SKM-1 (cell line): ENCODE measurements at regions not wholly inside any gene's neighbourhood (a gene's known extent, or its start where the extent isn't known, plus 50 kb on each side); places are given as distances from the start of the nearest gene placed in this dataset.

ENCODE experiments used
- DNase-seq: peaks from one replicate; lab custom pipeline; 2025; ENCODE audit not compliant: unreplicated experiment; lab: John Stamatoyannopoulos, UW

GRCh38 chr4:38582445-38582844 lies 81.6 kb upstream of the KLF3 start:
- DNase-seq, result no peak

DNA sequence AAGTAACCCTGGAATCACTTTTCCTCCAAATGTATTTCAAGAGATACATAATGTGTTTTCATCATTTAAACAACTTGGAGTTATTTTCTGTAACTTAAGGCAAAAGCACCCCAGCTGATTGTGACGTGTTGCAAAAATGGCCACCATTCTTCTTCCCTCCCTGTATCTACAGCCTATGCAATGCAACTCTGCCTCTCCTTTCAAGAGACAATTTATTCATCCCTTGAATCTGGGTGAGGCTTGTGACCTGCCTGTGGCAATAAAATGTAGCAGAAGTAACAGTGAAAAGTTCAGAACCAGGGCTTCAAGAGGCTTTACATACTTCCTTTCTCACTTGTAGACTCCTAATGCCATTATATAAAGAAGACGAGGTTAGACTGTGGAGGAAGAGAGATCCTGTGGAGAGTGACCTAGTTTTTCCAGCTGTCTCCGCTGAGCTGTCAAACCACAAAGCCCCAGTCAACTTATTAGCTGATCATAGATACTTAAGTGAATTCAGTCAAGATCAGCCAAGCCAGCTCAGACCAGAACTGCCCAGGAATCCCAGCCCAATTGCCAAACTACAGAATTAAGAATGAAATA lies 81.0 kb upstream of the KLF3 start:
- no peak for DNase-seq

- DNase-seq, result no peak
These were observed 78.1 kb upstream of the KLF3 start for GRCh38 chr4:38585871-38586270.

DNA sequence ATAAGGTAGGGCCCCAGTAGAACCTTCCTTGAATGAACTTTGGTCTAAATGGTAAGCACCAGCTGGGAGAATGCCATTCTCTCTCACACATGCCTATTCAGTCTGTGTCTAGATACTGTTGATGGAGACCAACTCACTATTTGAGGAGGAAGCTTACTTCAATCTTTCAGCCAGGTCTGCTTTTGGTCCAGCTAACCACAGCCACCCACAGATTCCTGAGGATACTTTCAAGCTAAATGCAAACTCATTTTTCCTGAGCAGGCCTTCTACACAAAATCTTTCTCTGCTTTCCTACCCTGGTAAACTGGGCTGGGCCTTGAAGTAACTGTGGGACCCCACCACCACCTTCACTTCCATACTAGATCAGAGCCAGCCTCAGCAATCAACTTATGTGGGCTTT lies 76.9 kb upstream of the KLF3 start:
- DNase-seq, result no peak

GRCh38 chr4:38590046-38590445 lies 74.0 kb upstream of the KLF3 start:
- DNase-seq, result no peak

DNA sequence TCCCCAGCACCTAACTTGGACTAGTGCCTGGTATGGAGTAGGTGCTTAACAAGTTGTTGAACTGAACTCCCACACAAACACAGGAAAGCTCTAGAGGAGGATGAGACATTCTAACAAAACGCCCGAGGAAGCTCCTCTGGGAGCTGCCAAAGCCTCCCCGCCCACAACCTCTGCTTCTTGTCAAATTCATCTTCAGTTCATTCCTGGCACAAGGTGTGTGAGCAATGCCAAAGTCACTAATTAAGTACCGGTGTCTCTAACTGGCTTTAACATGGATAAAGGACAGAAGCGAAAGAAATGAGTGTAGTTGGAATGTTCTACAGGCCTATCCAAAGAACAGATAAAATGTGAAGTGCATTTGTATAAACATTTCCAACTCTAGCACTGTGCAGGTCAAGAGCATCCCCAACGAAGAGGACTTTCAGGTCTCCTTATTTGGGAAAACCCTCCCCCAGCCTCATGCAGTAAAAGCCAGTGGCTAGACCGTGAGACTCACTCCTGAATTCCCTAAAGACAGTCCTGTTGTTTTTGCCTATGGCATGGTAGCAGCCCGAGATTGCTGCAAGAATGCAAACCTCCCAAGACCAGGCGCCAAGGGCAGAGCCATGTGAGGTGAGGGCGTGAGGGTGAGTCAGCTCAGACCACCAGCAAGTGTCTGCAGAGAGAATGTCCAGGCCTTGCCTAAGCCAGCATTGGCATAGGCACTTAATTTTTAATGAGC lies 72.2 kb upstream of the KLF3 start:
- no peak for DNase-seq

DNA sequence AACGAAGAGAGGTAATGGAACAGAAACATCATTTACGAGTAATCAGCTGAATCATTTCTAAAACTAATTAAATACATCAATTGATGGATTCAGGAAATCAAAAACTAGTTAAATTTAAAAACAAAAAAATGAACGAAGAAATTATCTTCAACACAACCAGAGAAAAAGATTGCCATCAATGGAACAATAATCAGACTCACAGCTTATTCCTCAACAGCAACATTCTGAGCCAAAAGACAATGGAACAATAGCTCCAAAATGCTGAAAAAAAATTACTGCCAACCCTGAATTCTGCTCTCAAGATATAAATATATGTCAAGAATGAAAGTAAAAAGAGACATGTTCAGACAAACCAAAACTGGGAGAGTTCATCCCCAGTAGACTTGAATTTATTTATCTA lies 65.5 kb upstream of the KLF3 start:
- DNase-seq, result no peak

DNA sequence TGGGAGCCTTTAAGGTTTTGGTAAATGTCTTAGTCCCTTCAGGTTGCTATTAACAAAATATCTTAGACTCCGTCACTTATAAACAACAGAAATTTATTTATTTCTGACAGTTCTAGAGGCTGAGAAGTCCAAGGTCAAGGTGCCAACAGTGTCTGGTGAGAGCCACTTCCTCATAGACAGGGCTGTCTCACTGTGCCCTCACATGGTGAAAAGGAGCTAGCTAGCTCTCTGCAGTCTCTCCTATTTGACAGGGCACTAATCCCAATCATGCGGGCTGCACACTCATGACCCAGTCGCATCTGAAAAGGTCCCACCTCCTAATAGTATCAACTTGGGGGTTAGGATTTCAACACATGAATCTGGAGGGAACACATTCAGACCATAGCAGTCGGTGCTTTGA lies 63.4 kb upstream of the KLF3 start:
- no peak for DNase-seq

DNA sequence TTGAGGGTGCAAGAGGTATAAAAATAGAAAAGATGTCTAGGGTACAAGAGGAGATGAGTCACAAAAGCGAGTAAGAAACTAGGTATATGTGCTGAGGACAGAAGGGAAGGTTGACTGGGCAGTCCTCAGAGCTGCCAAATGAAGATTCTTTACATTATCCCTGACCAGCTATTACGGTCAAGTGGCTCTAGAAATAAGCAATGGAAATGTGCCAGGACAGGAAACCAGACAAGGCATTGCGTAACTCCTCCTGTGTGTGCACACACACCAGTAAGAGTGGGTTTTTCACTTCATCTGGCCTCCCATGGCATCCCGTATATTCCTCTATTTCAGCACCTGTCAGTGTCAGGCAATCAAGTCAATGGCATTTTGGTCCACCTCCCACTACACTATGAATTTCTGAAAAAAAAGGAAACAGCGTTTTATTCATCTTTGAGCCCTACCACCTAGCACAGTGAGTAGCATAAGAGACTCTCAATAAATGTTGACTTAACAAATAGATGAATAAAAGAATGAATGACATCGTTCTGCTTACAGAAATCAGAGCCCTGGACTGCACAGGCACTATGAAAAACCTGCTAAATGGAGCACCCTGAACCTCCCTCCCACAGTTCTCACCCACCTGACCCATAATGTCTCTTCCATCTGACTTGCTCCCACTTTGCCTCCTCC lies 62.6 kb upstream of the KLF3 start:
- DNase-seq, result peak; percentile 20

GRCh38 chr4:38601916-38602291 lies 62.1 kb upstream of the KLF3 start:
- DNase-seq, result no peak

DNA sequence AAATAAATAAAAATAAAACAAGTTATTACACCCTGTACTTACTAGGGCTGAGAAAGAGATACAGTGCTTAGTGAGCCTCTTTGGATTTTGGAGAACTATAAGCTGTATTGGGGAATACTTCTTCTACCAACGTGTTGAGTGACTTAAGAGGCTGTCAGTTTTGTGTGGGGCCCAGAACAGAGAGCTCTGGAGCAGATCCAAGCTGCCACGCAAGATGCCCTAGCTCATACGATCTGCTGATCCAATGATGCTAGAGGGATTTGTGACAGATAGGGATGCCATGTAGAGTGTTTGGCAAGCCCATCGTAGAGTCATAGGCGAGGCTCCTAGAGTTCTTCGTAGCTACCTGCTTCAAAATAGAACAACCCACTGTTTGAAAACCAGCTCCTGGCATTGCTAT lies 60.3 kb upstream of the KLF3 start:
- no peak for DNase-seq

DNA sequence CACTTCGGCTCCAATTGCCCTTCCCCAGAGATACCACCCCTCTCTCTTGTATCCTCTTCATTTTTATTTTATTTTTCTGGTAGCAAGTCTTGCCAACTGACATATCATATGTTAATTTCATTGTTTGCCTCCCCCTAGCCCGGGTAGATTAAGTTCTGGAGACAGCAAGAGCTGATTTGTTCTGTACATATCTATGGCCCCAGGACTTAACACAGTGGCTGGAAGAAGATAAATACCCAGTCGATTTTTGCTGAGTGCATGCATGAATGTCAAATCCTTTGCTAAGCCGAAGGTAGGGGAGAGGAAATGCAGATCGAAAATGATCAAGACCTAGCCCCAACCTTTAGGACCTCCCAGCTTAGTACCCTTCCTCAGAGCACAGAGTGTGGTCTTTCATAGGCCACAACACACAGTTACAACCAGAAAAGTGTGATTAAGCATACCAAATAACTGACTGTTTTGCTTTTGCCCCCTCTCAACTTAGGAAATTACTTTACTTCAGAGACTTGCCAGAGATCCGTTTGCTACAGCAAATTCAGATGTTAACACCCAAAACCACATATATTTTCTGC lies 58.7 kb upstream of the KLF3 start:
- DNase-seq, result no peak

GRCh38 chr4:38605753-38606586 lies 58.0 kb upstream of the KLF3 start:
- no peak for DNase-seq

DNA sequence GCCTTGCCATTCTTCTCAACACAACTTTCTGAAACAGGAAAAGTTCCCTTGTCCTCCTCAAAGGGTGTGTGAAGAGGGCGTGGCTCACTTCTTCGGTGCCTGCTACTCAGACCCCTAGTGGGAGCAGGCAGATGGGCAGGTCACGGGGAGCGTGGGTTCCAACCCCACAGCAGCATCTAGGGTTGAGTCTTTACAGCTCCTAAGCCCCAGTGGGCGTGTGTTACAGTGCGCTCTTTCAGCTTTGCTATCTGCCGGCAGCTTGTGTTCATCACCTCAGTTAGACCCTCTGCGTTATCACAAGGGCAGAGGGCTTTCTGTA lies 57.5 kb upstream of the KLF3 start:
- no peak for DNase-seq

- DNase-seq, result no peak
These were observed 54.4 kb upstream of the KLF3 start for GRCh38 chr4:38609614-38610013.

DNA sequence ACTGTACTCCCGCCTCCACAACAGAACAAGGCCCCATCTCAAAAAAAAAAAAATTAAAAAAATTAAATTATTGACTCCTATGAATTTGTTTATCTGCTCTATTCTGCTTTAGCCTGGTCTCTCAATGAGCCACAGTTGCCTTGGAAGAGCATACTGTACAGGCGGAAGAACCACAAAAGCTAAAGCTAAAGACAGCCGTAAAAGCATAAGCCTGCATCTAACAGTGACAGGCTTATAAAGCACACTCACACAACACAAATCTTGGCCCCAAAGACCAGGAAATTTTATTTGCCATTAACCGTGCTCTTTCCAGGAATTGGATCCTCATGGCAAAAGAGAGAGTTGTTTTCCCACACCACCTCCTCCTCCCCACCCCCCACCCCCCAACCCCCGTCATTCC lies 53.5 kb upstream of the KLF3 start:
- DNase-seq, result no peak

- no peak for DNase-seq
These were observed 53.0 kb upstream of the KLF3 start for GRCh38 chr4:38610966-38611431.

- no peak for DNase-seq
These were observed 52.3 kb upstream of the KLF3 start for GRCh38 chr4:38611676-38612075.

DNA sequence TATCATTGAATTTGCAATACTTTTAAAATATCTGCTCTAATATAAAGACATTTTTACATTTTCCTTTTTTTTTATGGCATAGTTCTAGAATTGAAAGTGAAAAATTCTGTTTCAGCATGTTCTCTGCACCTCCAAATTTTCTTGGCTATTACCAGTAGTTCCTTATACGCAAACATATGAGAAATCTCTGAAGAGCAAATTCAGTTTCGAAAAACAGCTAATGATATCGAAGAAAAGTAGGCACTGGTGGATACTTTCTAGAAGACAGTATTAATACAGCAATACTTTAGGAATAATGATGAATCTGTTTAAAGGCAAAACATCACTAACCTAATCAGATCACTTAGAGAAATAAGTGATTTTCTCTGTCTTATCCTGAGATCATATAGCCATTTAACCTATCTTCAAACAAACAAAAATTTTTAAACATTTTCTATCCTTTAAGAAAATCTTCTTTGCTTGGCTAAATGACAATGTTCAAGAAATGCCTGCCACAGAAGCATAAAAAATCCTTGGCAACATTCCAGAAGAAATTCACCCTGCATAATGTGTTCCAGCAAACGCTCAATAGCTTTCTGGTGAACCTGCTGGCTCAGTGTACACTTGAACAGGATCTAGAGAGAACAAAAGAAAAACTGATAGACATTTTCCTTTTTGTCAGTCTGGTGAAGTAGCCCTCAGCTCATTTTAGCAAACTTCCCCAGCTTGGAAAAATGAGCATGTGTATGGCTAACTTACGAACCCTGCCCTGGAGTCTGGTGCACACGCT lies 51.2 kb upstream of the KLF3 start:
- DNase-seq, result no peak
